Brain pericyte (primary cell): ENCODE measurements at regions not wholly inside any gene's neighbourhood (a gene's known extent, or its start where the extent isn't known, plus 50 kb on each side); places are given as distances from the start of the nearest gene placed in this dataset.
"Not testable (repeated sequence)": the region's sequence is repeated elsewhere in the genome, so short reads cannot be mapped to it uniquely, and the experiment has no call there.

Experiments used
- DNase-seq: peaks from one replicate; pipeline ENCODE4 v3.0.0-alpha.2; 2012; ENCODE audit warnings: low read depth, low spot score

DNA sequence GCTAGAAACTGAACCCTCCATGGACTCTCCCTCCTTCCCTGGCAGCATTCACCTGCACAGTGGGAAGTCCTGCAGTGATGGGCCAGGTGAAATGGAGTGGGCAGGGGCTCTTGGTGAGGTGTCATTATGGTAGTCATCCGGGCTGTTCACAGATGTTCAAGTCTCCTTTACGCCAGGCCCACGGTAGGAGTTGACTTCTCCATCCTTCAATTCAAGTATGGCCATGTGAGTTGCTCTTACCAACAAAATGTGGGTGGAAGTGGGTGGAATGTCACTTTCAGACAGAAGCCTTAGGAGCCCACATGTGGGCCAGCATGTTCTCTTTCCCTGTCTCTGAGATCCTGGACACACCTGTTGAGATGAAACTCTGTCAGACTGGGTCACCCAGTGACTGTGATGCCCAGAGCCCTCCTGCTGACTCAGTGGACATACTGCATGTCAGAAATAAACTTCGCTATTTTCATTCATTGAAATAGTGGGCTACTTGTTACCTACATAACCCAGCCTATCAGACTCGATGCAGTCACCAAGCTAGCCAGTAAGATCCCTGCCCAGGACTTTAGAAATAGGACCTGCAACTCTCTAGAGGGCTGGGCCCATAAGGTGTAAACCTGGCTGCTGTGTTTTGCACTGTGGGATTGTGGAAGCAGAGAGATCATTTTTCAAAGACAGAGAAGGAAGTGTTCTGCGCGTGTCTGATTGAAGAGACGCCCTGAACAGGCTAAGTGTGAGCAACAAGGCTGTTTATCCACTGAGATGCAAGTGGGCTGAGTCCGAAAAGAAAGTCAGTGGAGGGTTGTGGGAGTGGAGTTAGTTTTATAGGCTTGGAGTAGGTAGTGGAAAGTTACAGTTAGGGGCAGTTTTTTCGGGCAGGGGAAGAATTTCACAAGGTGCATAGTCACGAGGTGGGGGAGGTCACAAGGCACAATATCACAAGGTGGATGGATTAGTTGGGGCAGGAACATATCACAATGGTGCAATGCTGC is 174.4 kb downstream of the TRIM43 start:
- not testable (repeated sequence) for DNase-seq

GRCh38 chr2:95767531-95767930 is 175.7 kb downstream of the TRIM43 start:
- not testable (repeated sequence) for DNase-seq

DNA sequence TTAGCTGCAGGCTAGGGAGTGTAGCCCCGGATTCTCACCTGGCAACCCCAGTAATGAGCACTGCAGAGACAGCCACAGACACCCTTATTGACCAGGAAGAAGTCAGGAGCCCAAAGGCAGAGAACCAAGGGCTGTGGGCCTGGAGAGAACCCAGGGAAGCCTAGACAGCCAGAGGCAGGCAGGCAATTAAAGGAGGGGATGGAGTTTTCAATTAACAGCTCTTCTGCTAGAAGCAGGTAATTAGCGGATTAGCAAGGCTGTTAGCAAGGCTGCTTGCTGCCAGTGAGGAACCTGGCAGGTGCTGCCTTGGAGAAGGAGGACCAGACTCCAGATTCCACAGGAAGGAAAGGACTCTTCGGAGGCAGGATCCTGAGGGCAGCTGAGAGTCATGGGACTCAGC is 176.1 kb downstream of the TRIM43 start:
- DNase-seq: not testable (repeated sequence)

GRCh38 chr2:95769256-95769655 is 177.5 kb downstream of the TRIM43 start:
- DNase-seq: not testable (repeated sequence)

- DNase-seq: not testable (repeated sequence)
These were observed 178.9 kb downstream of the TRIM43 start for GRCh38 chr2:95770726-95771125.

DNA sequence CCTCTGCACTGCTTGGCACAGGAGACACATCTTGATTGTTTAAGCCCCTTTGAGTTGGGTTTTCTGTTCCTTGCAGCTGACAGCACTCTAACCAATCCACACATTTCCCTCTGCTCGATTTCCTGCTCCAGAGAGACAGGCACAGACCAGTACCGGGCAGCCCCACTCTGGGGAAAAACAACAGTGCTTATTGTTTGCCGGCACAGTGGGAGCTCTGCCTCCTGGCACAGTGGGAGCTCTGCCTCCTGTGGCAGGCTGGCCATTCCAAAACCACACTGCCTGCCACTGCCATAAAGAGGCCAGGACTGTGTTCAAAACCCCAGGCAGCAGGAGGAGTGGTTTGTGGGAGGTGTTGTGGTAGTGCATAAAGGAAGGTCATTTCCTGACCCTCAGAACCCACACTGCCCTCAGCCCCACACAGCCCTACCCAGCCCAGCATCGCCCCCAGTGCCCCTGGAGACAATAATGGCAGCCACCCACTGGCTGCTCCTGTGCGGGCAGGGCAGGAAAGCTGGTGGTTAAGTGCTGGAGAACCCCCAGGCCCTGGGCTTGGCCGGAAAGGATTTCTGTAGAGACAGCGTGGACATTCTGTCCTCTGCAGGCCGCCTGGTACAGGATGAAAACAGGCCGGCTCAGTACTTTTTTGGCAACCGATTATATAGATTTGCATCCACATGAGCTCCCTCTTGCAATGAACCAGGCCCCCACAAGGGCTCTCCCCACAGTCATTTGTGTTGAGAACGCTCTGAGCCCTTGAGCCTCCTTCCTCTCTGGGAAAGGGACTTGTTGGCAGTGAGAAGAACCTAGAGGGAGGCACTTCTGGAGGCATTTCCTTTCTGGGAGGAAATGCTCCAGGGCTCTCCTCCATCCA is 182.8 kb downstream of the TRIM43 start:
- peak; percentile 5 for DNase-seq

- DNase-seq: not testable (repeated sequence)
These were observed 183.4 kb downstream of the TRIM43 start for GRCh38 chr2:95775193-95775531.
